H1 (cell line): ENCODE measurements at regions not wholly inside any gene's neighbourhood (a gene's known extent, or its start where the extent isn't known, plus 50 kb on each side); places are given as distances from the start of the nearest gene placed in this dataset.

Experiments used
- CTCF ChIA-PET: fragments of 300-600 bp; sonication (Branson Sonifier 250); formaldehyde crosslinking; loops from one replicate; lab custom pipeline; 2021; ENCODE audit not compliant: partially characterized antibody; lab: Charles Lee
- POLR2A ChIA-PET: fragments of 300-600 bp; sonication (Branson Sonifier 250); formaldehyde crosslinking; loops from one replicate; lab custom pipeline; 2021; ENCODE audit warnings: inconsistent platforms; ENCODE audit not compliant: partially characterized antibody; lab: Charles Lee
- DNase-seq, 2 experiments: peaks; one replicate each; pipeline versions ENCODE4 v3.0.0 to v3.0.0-alpha.2; 2010 to 2022; ENCODE audit warnings: low spot score in 2 of 2, low read depth in 1 of 2, mixed read lengths in 1 of 2
- FAIRE-seq: peaks from 2 replicates; lab custom pipeline; 2011; peaks lifted over from hg19 to GRCh38; lab: Jason Lieb, UNC
- H2AFZ ChIP-seq: 2 replicates; pipeline ENCODE4 v1.8.1; 2012; ENCODE audit warnings: low read length, inconsistent platforms
- H2AK5ac ChIP-seq: 2 replicates; pipeline ENCODE4 v1.6.1; 2013; ENCODE audit warnings: low read depth, low read length
- H2BK120ac ChIP-seq: replicated peaks from 2 replicates; pipeline ENCODE3; 2013; ENCODE audit warnings: low read depth, low read length, inconsistent platforms
- H2BK12ac ChIP-seq: 2 replicates; pipeline ENCODE4 v1.6.1; 2013; ENCODE audit warnings: low read depth, low read length
- H2BK15ac ChIP-seq: 2 replicates; pipeline ENCODE4 v1.6.1; 2013; ENCODE audit warnings: low read length
- H2BK20ac ChIP-seq: 2 replicates; pipeline ENCODE4 v1.6.1; 2013; ENCODE audit warnings: low read length
- H2BK5ac ChIP-seq: 2 replicates; pipeline ENCODE4 v1.6.1; 2013; ENCODE audit warnings: low read depth, low read length
- H3K14ac ChIP-seq: 2 replicates; pipeline ENCODE4 v1.6.1; 2013; ENCODE audit warnings: inconsistent platforms; ENCODE audit not compliant: insufficient read length
- H3K18ac ChIP-seq: 2 replicates; pipeline ENCODE4 v1.6.1; 2013; ENCODE audit warnings: low read length; ENCODE audit errors: extremely low read depth
- H3K23ac ChIP-seq: 2 replicates; pipeline ENCODE4 v1.6.1; 2013; ENCODE audit warnings: inconsistent platforms; ENCODE audit not compliant: insufficient read length
- H3K23me2 ChIP-seq: 2 replicates; pipeline ENCODE4 v1.6.1; 2013; ENCODE audit warnings: low read depth, low read length
- H3K27ac ChIP-seq: 2 replicates; pipeline ENCODE4 v1.6.1; 2011; ENCODE audit warnings: low read depth, low read length, inconsistent platforms
- H3K27me3 ChIP-seq, 4 experiments: replicated peaks in 1 of 4; 1 replicate in 1 of 4; 2 replicates in 3 of 4; pipeline versions ENCODE4 v1.6.1 to v1.8.1; 2011 to 2013; ENCODE audit warnings: low read length in 3 of 4, mild to moderate bottlenecking in 3 of 4, inconsistent platforms in 2 of 4, mixed read lengths in 2 of 4, moderate library complexity in 1 of 4; ENCODE audit not compliant: control insufficient read depth in 3 of 4, insufficient read depth in 3 of 4; ENCODE audit errors: extremely low read depth in 1 of 4
- H3K36me3 ChIP-seq, 4 experiments: 2 replicates each; pipeline versions ENCODE4 v1.6.1 to v1.8.1; 2011 to 2013; ENCODE audit warnings: mild to moderate bottlenecking in 4 of 4, low read length in 3 of 4, moderate library complexity in 2 of 4, control low read depth in 1 of 4, inconsistent platforms in 1 of 4; ENCODE audit not compliant: insufficient read depth in 4 of 4, control insufficient read depth in 2 of 4
- H3K4ac ChIP-seq: replicated peaks from 2 replicates; pipeline ENCODE3; 2013; ENCODE audit warnings: low read length, low read depth, mixed read lengths, inconsistent platforms; ENCODE audit not compliant: insufficient read length
- H3K4me1 ChIP-seq, 4 experiments: replicated peaks in 1 of 4; 1 replicate in 1 of 4; 2 replicates in 3 of 4; pipeline versions ENCODE4 v1.6.1 to v1.8.1; 2011 to 2013; ENCODE audit warnings: low read length in 3 of 4, inconsistent platforms in 2 of 4, mixed read lengths in 1 of 4; ENCODE audit not compliant: insufficient read depth in 4 of 4, control insufficient read depth in 3 of 4
- H3K4me2 ChIP-seq, 2 experiments: 2 replicates each; pipeline versions ENCODE4 v1.6.1 to v1.8.1; 2011 to 2013; ENCODE audit warnings: low read depth in 2 of 2, low read length in 2 of 2, control low read depth in 1 of 2, inconsistent platforms in 1 of 2, mild to moderate bottlenecking in 1 of 2; ENCODE audit not compliant: insufficient read depth in 1 of 2
- H3K4me3 ChIP-seq, 4 experiments: fragments of 200-600, 300-600 bp in 1 of 4; sonication (generic), shearing (Covaris generic), sonication (Bioruptor Twin) in 1 of 4; 2 replicates each; pipeline versions ENCODE4 v1.5.1 to v1.8.1; 2011 to 2016; ENCODE audit warnings: low read length in 4 of 4, low read depth in 3 of 4, control low read depth in 2 of 4, inconsistent platforms in 2 of 4, mild to moderate bottlenecking in 2 of 4, mixed read lengths in 1 of 4, moderate library complexity in 1 of 4; ENCODE audit not compliant: insufficient read depth in 2 of 4; ENCODE audit errors: extremely low read depth in 1 of 4
- H3K56ac ChIP-seq: replicated peaks from 2 replicates; pipeline ENCODE3; 2013; ENCODE audit warnings: low read depth, mild to moderate bottlenecking, mixed read lengths, low read length, inconsistent platforms; ENCODE audit not compliant: insufficient read length
- H3K79me1 ChIP-seq: 2 replicates; pipeline ENCODE4 v1.6.1; 2013; ENCODE audit warnings: low read depth, low read length, control low read depth
- H3K79me2 ChIP-seq, 2 experiments: 2 replicates each; pipeline versions ENCODE4 v1.6.1 to v1.8.1; 2012 to 2013; ENCODE audit warnings: low read length in 2 of 2, mild to moderate bottlenecking in 2 of 2, inconsistent platforms in 1 of 2; ENCODE audit not compliant: insufficient read depth in 2 of 2, control insufficient read depth in 1 of 2
- H3K9ac ChIP-seq, 4 experiments: replicated peaks in 1 of 4; 1 replicate in 1 of 4; 2 replicates in 3 of 4; pipeline versions ENCODE4 v1.6.1 to v1.8.1; 2011 to 2013; ENCODE audit warnings: low read depth in 3 of 4, low read length in 3 of 4, control low read depth in 2 of 4, mild to moderate bottlenecking in 2 of 4, moderate library complexity in 2 of 4, inconsistent platforms in 1 of 4; ENCODE audit errors: extremely low read depth in 1 of 4
- H3K9me3 ChIP-seq, 2 experiments: 2 replicates each; pipeline versions ENCODE4 v1.6.1 to v1.8.1; 2012 to 2013; ENCODE audit warnings: mild to moderate bottlenecking in 2 of 2, moderate library complexity in 2 of 2, control low read depth in 1 of 2, inconsistent platforms in 1 of 2, low read depth in 1 of 2, low read length in 1 of 2, mixed read lengths in 1 of 2; ENCODE audit not compliant: insufficient read depth in 2 of 2
- H4K20me1 ChIP-seq, 2 experiments: replicated peaks in 1 of 2; 2 replicates each; pipeline versions ENCODE3 to v1.8.1; 2011 to 2013; ENCODE audit warnings: inconsistent platforms in 2 of 2, low read length in 2 of 2, mild to moderate bottlenecking in 1 of 2; ENCODE audit not compliant: insufficient read depth in 2 of 2, control insufficient read depth in 1 of 2
- H4K5ac ChIP-seq: 2 replicates; pipeline ENCODE4 v1.6.1; 2013; ENCODE audit warnings: low read length, low read depth, mixed read lengths, inconsistent platforms; ENCODE audit not compliant: insufficient read length
- H4K8ac ChIP-seq: 2 replicates; pipeline ENCODE4 v1.8.0; 2013; ENCODE audit warnings: mild to moderate bottlenecking, moderate library complexity, low read length, inconsistent platforms; ENCODE audit not compliant: insufficient read depth; ENCODE audit errors: extremely low read depth
- H4K91ac ChIP-seq: replicated peaks from 2 replicates; pipeline ENCODE3; 2013; ENCODE audit warnings: low read length, mixed read lengths, inconsistent platforms; ENCODE audit not compliant: insufficient read length
- ATF3 ChIP-seq: IDR thresholded peaks from 2 replicates; pipeline ENCODE4 v1.6.1; 2011; ENCODE audit warnings: low read depth, mild to moderate bottlenecking, low read length; ENCODE audit not compliant: insufficient read depth
- CTCF ChIP-seq, 3 experiments: IDR thresholded peaks; 1 replicate in 2 of 3; 2 replicates in 1 of 3; pipeline versions ENCODE4 v1.5.1 to v1.6.1; 2011; ENCODE audit warnings: low read length in 3 of 3, mild to moderate bottlenecking in 3 of 3, inconsistent platforms in 2 of 3, low read depth in 1 of 3, moderate library complexity in 1 of 3; ENCODE audit not compliant: insufficient read depth in 1 of 3; ENCODE audit errors: control extremely low read depth in 1 of 3
- FOSL1 ChIP-seq: IDR thresholded peaks from 2 replicates; pipeline ENCODE4 v1.6.1; 2011; ENCODE audit warnings: mild to moderate bottlenecking, low read depth, low read length, moderate library complexity; ENCODE audit not compliant: insufficient read depth
- JUN ChIP-seq: IDR thresholded peaks from 2 replicates; pipeline ENCODE4 v1.6.1; 2011; ENCODE audit warnings: low read depth, mild to moderate bottlenecking, improper control_type of control experiment, low read length
- KDM5A ChIP-seq: fragments of 200-600 bp; IDR thresholded peaks from 2 replicates; pipeline ENCODE4 v1.7.1; 2012; ENCODE audit warnings: mild to moderate bottlenecking, low read length, inconsistent platforms, mixed read lengths
- MAX ChIP-seq: IDR thresholded peaks from 2 replicates; pipeline ENCODE4 v1.6.1; 2012; ENCODE audit warnings: inconsistent platforms
- NRF1 ChIP-seq: IDR thresholded peaks from 2 replicates; pipeline ENCODE4 v1.6.1; 2011; ENCODE audit warnings: mild to moderate bottlenecking, low read depth, low read length, improper control_type of control experiment
- POLR2A ChIP-seq, 2 experiments: IDR thresholded peaks; 1 replicate in 1 of 2; 2 replicates in 1 of 2; pipeline ENCODE4 v1.6.1; 2011; ENCODE audit warnings: low read depth in 2 of 2, low read length in 2 of 2, mild to moderate bottlenecking in 2 of 2; ENCODE audit errors: control extremely low read depth in 1 of 2
- RFX5 ChIP-seq: IDR thresholded peaks from 2 replicates; pipeline ENCODE4 v1.6.1; 2011; ENCODE audit warnings: low read depth, low read length, improper control_type of control experiment, borderline replicate concordance
- RXRA ChIP-seq: IDR thresholded peaks from 2 replicates; pipeline ENCODE4 v1.6.1; 2011; ENCODE audit warnings: low read depth, mild to moderate bottlenecking, low read length, moderate library complexity; ENCODE audit not compliant: insufficient read depth
- SIRT6 ChIP-seq: IDR thresholded peaks from one replicate; pipeline ENCODE4 v1.7.1; 2012; ENCODE audit warnings: low read length, inconsistent platforms
- TAF1 ChIP-seq: IDR thresholded peaks from 2 replicates; pipeline ENCODE4 v1.6.1; 2011; ENCODE audit warnings: mild to moderate bottlenecking, low read depth, low read length
- WGBS, 2 experiments: shearing (Covaris generic) in 1 of 2; methylation state at CpG; one replicate each; pipeline versions ENCODE4 v1.1.6 to v1.1.7; 2013 to 2015; ENCODE audit warnings: low lambda C conversion rate in 2 of 2, mixed read lengths in 2 of 2, inconsistent platforms in 1 of 2, low coverage in 1 of 2, missing lambda C conversion rate in 1 of 2; ENCODE audit not compliant: insufficient replicate concordance in 2 of 2, insufficient coverage in 1 of 2, insufficient read length in 1 of 2; ENCODE audit errors: extremely low coverage in 1 of 2, missing lambda C conversion rate in 1 of 2; 5-methylcytosine and 5-hydroxymethylcytosine counted together

- H3K18ac ChIP-seq: no peak overlapping the region
- H3K4me2 ChIP-seq: no peak overlapping the region
- no peak overlapping the region for H2AFZ ChIP-seq
- no peak overlapping the region for H3K4me3 ChIP-seq
- no peak overlapping the region for H3K23ac ChIP-seq
- no peak overlapping the region for H3K4ac ChIP-seq
- no peaks in the 10 kb centered on the region for H3K36me3 ChIP-seq
- H2BK20ac ChIP-seq: no peak overlapping the region
- ChIA-PET POLR2A (no interaction called here), CTCF (no interaction called here)
- H3K27me3 ChIP-seq: no peaks in the 10 kb centered on the region
- FAIRE-seq: no peak
- H2BK15ac ChIP-seq: no peak overlapping the region
- WGBS, 2 experiments: 95% methylated on average over 1 of the region's 1 CpG; no CpG with 5 or more reads in 1 of the 2 experiments
- no peak overlapping the region for H2BK12ac ChIP-seq
- no peak overlapping the region for H4K5ac ChIP-seq
- H3K23me2 ChIP-seq: no peaks in the 10 kb centered on the region
- H3K79me2 ChIP-seq: no peaks in the 10 kb centered on the region
- H3K79me1 ChIP-seq: no peaks in the 10 kb centered on the region
- no peak for DNase-seq
- no peaks in the 10 kb centered on the region for H3K9me3 ChIP-seq
- no peak overlapping the region for H4K91ac ChIP-seq
- no peak overlapping the region for H4K8ac ChIP-seq
- no peak overlapping the region for H3K9ac ChIP-seq
- no peak overlapping the region for H2BK5ac ChIP-seq
- H2BK120ac ChIP-seq: no peak overlapping the region
- no peak overlapping the region for H2AK5ac ChIP-seq
- H3K14ac ChIP-seq: no peak overlapping the region
- no peaks in the 10 kb centered on the region for H3K4me1 ChIP-seq
- H3K27ac ChIP-seq: no peak overlapping the region
- H4K20me1 ChIP-seq: no peaks in the 10 kb centered on the region
- no peak overlapping the region for H3K56ac ChIP-seq
- TF ChIP-seq JUN: no peak
- TF ChIP-seq RXRA: no peak
- no peak for TF ChIP-seq ATF3
- TF ChIP-seq CTCF (IDR thresholded peaks at IDR 0.05; ENCODE audit: control extremely low read depth in 1 of 3, insufficient read depth in 1 of 3, low read depth in 1 of 3, low read length in 3 of 3): no peak
- TF ChIP-seq MAX: no peak
- TF ChIP-seq FOSL1: no peak
- no peak for TF ChIP-seq TAF1
- no peak for TF ChIP-seq SIRT6
- no peak for TF ChIP-seq RFX5
- no peak for TF ChIP-seq KDM5A
- no peak for TF ChIP-seq POLR2A (IDR thresholded peaks at IDR 0.05; ENCODE audit: control extremely low read depth in 1 of 2, low read depth in 2 of 2, low read length in 2 of 2)
- no peak for TF ChIP-seq NRF1
Observed at GRCh38 chr3:75110741-75111140, 496.3 kb upstream of the CNTN3 start.
